ENCODE measurements at regions not wholly inside any gene's neighbourhood (a gene's known extent, or its start where the extent isn't known, plus 50 kb on each side); places are given as distances from the start of the nearest gene placed in this dataset.

DNA sequence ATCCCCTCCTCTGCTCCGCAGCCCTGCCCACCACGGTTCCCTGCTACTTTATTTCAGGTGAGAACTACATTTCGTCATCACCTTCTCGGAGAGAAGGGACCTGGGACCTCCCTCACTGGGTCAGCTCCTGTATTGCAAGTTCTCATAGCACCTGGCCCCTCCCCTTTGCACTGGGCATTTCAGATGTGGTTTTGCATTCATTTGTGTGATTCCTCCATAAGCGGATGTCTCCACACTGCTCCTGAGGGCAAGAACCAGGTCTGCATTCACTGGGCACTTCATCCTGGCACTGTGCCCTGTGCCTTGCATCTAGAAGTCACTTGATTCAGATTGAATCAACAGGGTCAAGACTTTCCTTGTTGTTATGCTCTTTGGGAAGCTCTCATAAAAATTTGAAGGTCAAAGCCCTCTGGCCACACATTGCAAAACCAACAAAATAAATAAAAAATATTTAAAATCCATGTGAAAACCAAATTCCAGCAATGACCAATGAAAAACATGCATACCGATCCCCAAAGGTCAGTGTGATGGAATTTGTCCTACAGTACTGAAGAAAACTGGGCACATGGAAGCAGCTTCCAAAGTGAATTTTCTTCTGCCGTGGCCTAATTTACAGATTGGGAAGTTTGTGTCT, 89.1 kb upstream of the F13A1 start:
- TF ChIP-seq, protein P1, sequence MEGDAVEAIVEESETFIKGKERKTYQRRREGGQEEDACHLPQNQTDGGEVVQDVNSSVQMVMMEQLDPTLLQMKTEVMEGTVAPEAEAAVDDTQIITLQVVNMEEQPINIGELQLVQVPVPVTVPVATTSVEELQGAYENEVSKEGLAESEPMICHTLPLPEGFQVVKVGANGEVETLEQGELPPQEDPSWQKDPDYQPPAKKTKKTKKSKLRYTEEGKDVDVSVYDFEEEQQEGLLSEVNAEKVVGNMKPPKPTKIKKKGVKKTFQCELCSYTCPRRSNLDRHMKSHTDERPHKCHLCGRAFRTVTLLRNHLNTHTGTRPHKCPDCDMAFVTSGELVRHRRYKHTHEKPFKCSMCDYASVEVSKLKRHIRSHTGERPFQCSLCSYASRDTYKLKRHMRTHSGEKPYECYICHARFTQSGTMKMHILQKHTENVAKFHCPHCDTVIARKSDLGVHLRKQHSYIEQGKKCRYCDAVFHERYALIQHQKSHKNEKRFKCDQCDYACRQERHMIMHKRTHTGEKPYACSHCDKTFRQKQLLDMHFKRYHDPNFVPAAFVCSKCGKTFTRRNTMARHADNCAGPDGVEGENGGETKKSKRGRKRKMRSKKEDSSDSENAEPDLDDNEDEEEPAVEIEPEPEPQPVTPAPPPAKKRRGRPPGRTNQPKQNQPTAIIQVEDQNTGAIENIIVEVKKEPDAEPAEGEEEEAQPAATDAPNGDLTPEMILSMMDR (conservative IDR thresholded peaks at IDR 0.05): no peak
- TF ChIP-seq ZFX (IDR thresholded peaks at IDR 0.05): no peak
